Ectodermal cell (in vitro differentiated cells): ENCODE measurements at regions not wholly inside any gene's neighbourhood (a gene's known extent, or its start where the extent isn't known, plus 50 kb on each side); places are given as distances from the start of the nearest gene placed in this dataset.

Experiments used
- H3K27ac ChIP-seq: 2 replicates; pipeline ENCODE4 v1.7.0; 2013; ENCODE audit warnings: mild to moderate bottlenecking, low read depth, low read length; ENCODE audit not compliant: insufficient read depth, poor library complexity, severe bottlenecking
- H3K27me3 ChIP-seq: 2 replicates; pipeline ENCODE4 v1.7.0; 2013; ENCODE audit warnings: mild to moderate bottlenecking, low read length; ENCODE audit not compliant: insufficient read depth, control insufficient read depth, poor library complexity, severe bottlenecking
- H3K36me3 ChIP-seq: one replicate; pipeline ENCODE4 v1.7.0; 2013; ENCODE audit warnings: low read length; ENCODE audit not compliant: control insufficient read depth, insufficient read depth
- H3K4me1 ChIP-seq: one replicate; pipeline ENCODE4 v1.7.0; 2013; ENCODE audit warnings: low read length; ENCODE audit not compliant: control insufficient read depth, insufficient read depth
- H3K4me3 ChIP-seq: 2 replicates; pipeline ENCODE4 v1.7.0; 2013; ENCODE audit warnings: low read depth, low read length, control low read depth; ENCODE audit not compliant: insufficient read depth
- H3K9me3 ChIP-seq: 2 replicates; pipeline ENCODE4 v1.7.0; 2013; ENCODE audit warnings: mild to moderate bottlenecking, low read length, moderate library complexity; ENCODE audit not compliant: control insufficient read depth
- WGBS, 2 experiments: methylation state at CpG; one replicate each; pipeline ENCODE4 v1.1.7; 2013; ENCODE audit warnings: missing lambda C conversion rate in 2 of 2; 5-methylcytosine and 5-hydroxymethylcytosine counted together

- H3K27ac ChIP-seq: no peak overlapping the region
- H3K4me3 ChIP-seq: no peak overlapping the region
- H3K9me3 ChIP-seq: no peaks in the 10 kb centered on the region
- H3K4me1 ChIP-seq: peaks cover 9% of the 10 kb centered on the region
- no peaks in the 10 kb centered on the region for H3K36me3 ChIP-seq
- H3K27me3 ChIP-seq: no peaks in the 10 kb centered on the region
- 89 to 94% methylated on average over 7 of the region's 7 CpGs for WGBS, 2 experiments
Measured at GRCh38 chr1:29712801-29713200, 476.5 kb downstream of the PTPRU start.

DNA sequence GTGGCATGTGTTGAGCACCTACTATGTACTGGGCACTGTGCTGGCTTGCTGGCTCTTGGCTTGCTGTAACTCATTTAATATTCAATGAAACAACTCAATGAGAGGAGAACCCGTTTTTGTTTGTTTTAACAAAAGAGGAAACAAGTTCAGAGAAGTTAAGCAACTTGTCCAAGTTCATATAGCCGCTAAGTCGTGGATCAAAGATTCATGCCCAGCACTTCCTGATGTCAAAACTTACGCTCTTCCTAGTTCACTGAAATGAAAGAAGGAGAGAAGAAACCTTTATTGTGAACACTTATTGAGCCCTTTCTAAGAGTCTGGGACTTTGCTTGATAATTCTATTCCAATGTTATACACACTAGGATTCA is 475.9 kb downstream of the PTPRU start:
- no peak overlapping the region for H3K27ac ChIP-seq
- H3K9me3 ChIP-seq: no peaks in the 10 kb centered on the region
- no peaks in the 10 kb centered on the region for H3K27me3 ChIP-seq
- H3K4me3 ChIP-seq: no peak overlapping the region
- H3K4me1 ChIP-seq: peaks cover 9% of the 10 kb centered on the region
- H3K36me3 ChIP-seq: no peaks in the 10 kb centered on the region
- 90 to 91% methylated on average over 4 of the region's 4 CpGs for WGBS, 2 experiments

- peaks cover 9% of the 10 kb centered on the region for H3K4me1 ChIP-seq
- H3K27me3 ChIP-seq: no peaks in the 10 kb centered on the region
- no peak overlapping the region for H3K27ac ChIP-seq
- no peaks in the 10 kb centered on the region for H3K9me3 ChIP-seq
- no peak overlapping the region for H3K4me3 ChIP-seq
- 88 to 94% methylated on average over 7 of the region's 7 CpGs for WGBS, 2 experiments
- no peaks in the 10 kb centered on the region for H3K36me3 ChIP-seq
Measured at GRCh38 chr1:29711582-29712283, 475.4 kb downstream of the PTPRU start.

DNA sequence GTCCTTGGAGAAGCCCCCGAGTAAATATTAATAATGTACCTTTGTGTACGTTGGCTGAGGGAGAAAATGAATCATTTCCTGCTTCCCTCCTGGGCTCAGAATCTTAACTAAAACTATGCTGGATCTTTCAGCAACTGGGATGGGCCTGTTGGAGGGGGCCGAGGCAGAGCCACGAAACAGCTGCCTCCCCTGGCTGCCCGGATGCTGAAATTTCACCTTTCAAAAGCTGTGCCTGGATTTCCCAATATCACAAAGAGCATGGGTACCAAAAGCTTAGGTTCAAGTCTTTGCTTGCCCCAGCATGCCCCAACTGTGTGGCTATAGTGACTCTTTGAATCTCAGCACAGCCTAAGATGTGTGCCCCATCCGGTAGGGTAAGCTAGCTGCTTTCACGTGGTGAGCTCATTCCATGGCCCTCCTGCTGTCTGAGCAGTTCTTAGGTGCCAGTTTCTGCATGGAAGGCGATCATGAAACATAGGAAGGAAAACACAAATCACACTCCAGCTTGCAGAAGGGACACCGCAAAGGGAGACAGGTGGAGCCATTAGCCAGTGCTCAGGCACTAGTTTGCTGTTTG is 473.5 kb downstream of the PTPRU start:
- no peak overlapping the region for H3K27ac ChIP-seq
- H3K4me3 ChIP-seq: no peak overlapping the region
- WGBS, 2 experiments: 82% methylated on average over 9 of the region's 9 CpGs
- H3K27me3 ChIP-seq: no peaks in the 10 kb centered on the region
- H3K9me3 ChIP-seq: no peaks in the 10 kb centered on the region
- no peaks in the 10 kb centered on the region for H3K36me3 ChIP-seq
- peaks cover 12% of the 10 kb centered on the region for H3K4me1 ChIP-seq

- Histone ChIP-seq H3K27ac (no peak overlapping the region), H3K9me3 (no peaks in the 10 kb centered on the region), H3K4me1 (peaks cover 19% of the 10 kb centered on the region), H3K4me3 (no peak overlapping the region), H3K27me3 (no peaks in the 10 kb centered on the region), H3K36me3 (no peaks in the 10 kb centered on the region)
- WGBS, 2 experiments: 62 to 64% methylated on average over 13 of the region's 13 CpGs
Measured at GRCh38 chr1:29708796-29709703, 472.7 kb downstream of the PTPRU start.

- H3K9me3 ChIP-seq: no peaks in the 10 kb centered on the region
- peaks cover 26% of the 10 kb centered on the region for H3K4me1 ChIP-seq
- no peak overlapping the region for H3K4me3 ChIP-seq
- H3K36me3 ChIP-seq: no peaks in the 10 kb centered on the region
- WGBS, 2 experiments: 91 to 93% methylated on average over 1 of the region's 1 CpG
- no peaks in the 10 kb centered on the region for H3K27me3 ChIP-seq
- H3K27ac ChIP-seq: no peak overlapping the region
Measured at GRCh38 chr1:29708381-29708780, 472.1 kb downstream of the PTPRU start.

GRCh38 chr1:29707796-29708195 is 471.5 kb downstream of the PTPRU start:
- Histone ChIP-seq H3K4me1 (peaks cover 31% of the 10 kb centered on the region), H3K9me3 (no peaks in the 10 kb centered on the region), H3K4me3 (no peak overlapping the region), H3K36me3 (no peaks in the 10 kb centered on the region), H3K27ac (no peak overlapping the region), H3K27me3 (no peaks in the 10 kb centered on the region)
- 92 to 95% methylated on average over 9 of the region's 9 CpGs for WGBS, 2 experiments

GRCh38 chr1:29706936-29707335 is 470.6 kb downstream of the PTPRU start:
- Histone ChIP-seq H3K4me1 (peaks cover 31% of the 10 kb centered on the region), H3K9me3 (no peaks in the 10 kb centered on the region), H3K27me3 (no peaks in the 10 kb centered on the region), H3K4me3 (peak overlapping the region; percentile 10), H3K36me3 (no peaks in the 10 kb centered on the region), H3K27ac (no peak overlapping the region)
- 4 to 7% methylated on average over 28 of the region's 28 CpGs for WGBS, 2 experiments

DNA sequence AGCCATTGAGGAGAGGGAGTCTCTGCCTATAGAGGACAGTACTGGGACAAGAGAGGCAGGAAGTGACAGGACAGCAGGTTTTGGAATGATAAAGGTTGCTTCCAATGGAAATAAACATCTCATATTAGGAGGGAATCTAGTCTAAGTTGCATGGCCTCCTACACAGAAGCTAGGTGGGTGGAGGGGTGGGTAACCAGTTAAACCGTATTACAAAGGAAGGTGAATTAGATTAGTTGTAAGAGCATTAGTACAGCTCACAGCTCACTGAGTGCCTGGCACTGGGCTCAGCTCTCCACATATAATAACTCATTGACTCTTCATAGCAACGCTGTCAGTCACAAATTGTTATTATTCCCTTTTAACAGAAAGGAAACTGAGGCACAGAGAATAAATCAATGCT is 468.1 kb downstream of the PTPRU start:
- H3K4me1 ChIP-seq: peaks cover 31% of the 10 kb centered on the region
- H3K36me3 ChIP-seq: no peaks in the 10 kb centered on the region
- no peak overlapping the region for H3K4me3 ChIP-seq
- peak overlapping the region; percentile 27 for H3K27ac ChIP-seq
- no peaks in the 10 kb centered on the region for H3K27me3 ChIP-seq
- 74 to 82% methylated on average over 2 of the region's 2 CpGs for WGBS, 2 experiments
- no peaks in the 10 kb centered on the region for H3K9me3 ChIP-seq
